SHP77 treated with DMSO at 0.1 percent for 48 hours (cell line): ENCODE measurements at regions not wholly inside any gene's neighbourhood (a gene's known extent, or its start where the extent isn't known, plus 50 kb on each side); places are given as distances from the start of the nearest gene placed in this dataset.
"Not testable (repeated sequence)": the region's sequence is repeated elsewhere in the genome, so short reads cannot be mapped to it uniquely, and the experiment has no call there.

ENCODE experiments used
- DNase-seq: peaks from one replicate; lab custom pipeline; 2025; lab: John Stamatoyannopoulos, UW

GRCh38 chr7:88614736-88615135 is 144.8 kb upstream of the ZNF804B start:
- DNase-seq: no peak

- DNase-seq: no peak
Measured at GRCh38 chr7:88610942-88611341, 148.6 kb upstream of the ZNF804B start.

- DNase-seq: no peak
Measured at GRCh38 chr7:88600695-88601094, 158.8 kb upstream of the ZNF804B start.

GRCh38 chr7:88599528-88599927 is 160.0 kb upstream of the ZNF804B start:
- DNase-seq: no peak

GRCh38 chr7:88597941-88598425 is 161.5 kb upstream of the ZNF804B start:
- no peak for DNase-seq

GRCh38 chr7:88590963-88591362 is 168.5 kb upstream of the ZNF804B start:
- DNase-seq: no peak

- no peak for DNase-seq
Measured at GRCh38 chr7:88589927-88590326, 169.6 kb upstream of the ZNF804B start.

GRCh38 chr7:88586890-88587289 is 172.6 kb upstream of the ZNF804B start:
- no peak for DNase-seq

- no peak for DNase-seq
Measured at GRCh38 chr7:88586219-88586618, 173.3 kb upstream of the ZNF804B start.

GRCh38 chr7:88576720-88577119 is 182.8 kb upstream of the ZNF804B start:
- DNase-seq: no peak

GRCh38 chr7:88566162-88566729 is 193.3 kb upstream of the ZNF804B start:
- no peak for DNase-seq

- no peak for DNase-seq
Measured at GRCh38 chr7:88565401-88565800, 194.1 kb upstream of the ZNF804B start.

GRCh38 chr7:88556441-88556840 is 203.1 kb upstream of the ZNF804B start:
- not testable (repeated sequence) for DNase-seq

- not testable (repeated sequence) for DNase-seq
Measured at GRCh38 chr7:88554847-88555246, 204.7 kb upstream of the ZNF804B start.

- DNase-seq: no peak
Measured at GRCh38 chr7:88548399-88548798, 211.1 kb upstream of the ZNF804B start.

- no peak for DNase-seq
Measured at GRCh38 chr7:88546808-88547207, 212.7 kb upstream of the ZNF804B start.

GRCh38 chr7:88545663-88546062 is 213.8 kb upstream of the ZNF804B start:
- DNase-seq: no peak

GRCh38 chr7:88540012-88540411 is 219.5 kb upstream of the ZNF804B start:
- DNase-seq: no peak

GRCh38 chr7:88539518-88539917 is 220.0 kb upstream of the ZNF804B start:
- no peak for DNase-seq

- no peak for DNase-seq
Measured at GRCh38 chr7:88523645-88524044, 217.0 kb upstream of the STEAP4 start.

- DNase-seq: no peak
Measured at GRCh38 chr7:88522771-88523293, 216.1 kb upstream of the STEAP4 start.

- no peak for DNase-seq
Measured at GRCh38 chr7:88516429-88516828, 209.7 kb upstream of the STEAP4 start.

- no peak for DNase-seq
Measured at GRCh38 chr7:88515301-88515700, 208.6 kb upstream of the STEAP4 start.

GRCh38 chr7:88509341-88509740 is 202.6 kb upstream of the STEAP4 start:
- DNase-seq: no peak
